Panc1 (cell line): ENCODE measurements at regions not wholly inside any gene's neighbourhood (a gene's known extent, or its start where the extent isn't known, plus 50 kb on each side); places are given as distances from the start of the nearest gene placed in this dataset.

ENCODE experiments used
- CTCF ChIP-seq: fragments of 450-650 bp; IDR thresholded peaks from 2 replicates; pipeline ENCODE4 v1.5.1; 2017; ENCODE audit warnings: mild to moderate bottlenecking
- POLR2AphosphoS5 ChIP-seq: IDR thresholded peaks from 2 replicates; pipeline ENCODE4 v1.6.1; 2012; ENCODE audit warnings: mild to moderate bottlenecking, low read depth, low read length, moderate library complexity
- SIN3A ChIP-seq: IDR thresholded peaks from 2 replicates; pipeline ENCODE4 v1.6.1; 2012; ENCODE audit warnings: low read depth, mild to moderate bottlenecking, low read length, moderate library complexity, borderline replicate concordance; ENCODE audit not compliant: insufficient read depth
- TCF7L2 ChIP-seq: IDR thresholded peaks from 2 replicates; pipeline ENCODE4 v1.6.1; 2011; ENCODE audit warnings: mild to moderate bottlenecking, low read depth, low read length, inconsistent platforms
- TF ChIP-seq, protein P1 (sequence below), 2 experiments: IDR thresholded peaks; 2 replicates each; pipeline ENCODE4 v1.6.1; 2011 to 2012; ENCODE audit warnings: low read depth in 2 of 2, control low read depth in 1 of 2, low read length in 1 of 2, mild to moderate bottlenecking in 1 of 2, moderate library complexity in 1 of 2; ENCODE audit not compliant: insufficient read depth in 1 of 2

GRCh38 chr10:3484306-3485056, 300.5 kb downstream of the KLF6 start:
- TF ChIP-seq CTCF = no peak
- TF ChIP-seq, protein P1, sequence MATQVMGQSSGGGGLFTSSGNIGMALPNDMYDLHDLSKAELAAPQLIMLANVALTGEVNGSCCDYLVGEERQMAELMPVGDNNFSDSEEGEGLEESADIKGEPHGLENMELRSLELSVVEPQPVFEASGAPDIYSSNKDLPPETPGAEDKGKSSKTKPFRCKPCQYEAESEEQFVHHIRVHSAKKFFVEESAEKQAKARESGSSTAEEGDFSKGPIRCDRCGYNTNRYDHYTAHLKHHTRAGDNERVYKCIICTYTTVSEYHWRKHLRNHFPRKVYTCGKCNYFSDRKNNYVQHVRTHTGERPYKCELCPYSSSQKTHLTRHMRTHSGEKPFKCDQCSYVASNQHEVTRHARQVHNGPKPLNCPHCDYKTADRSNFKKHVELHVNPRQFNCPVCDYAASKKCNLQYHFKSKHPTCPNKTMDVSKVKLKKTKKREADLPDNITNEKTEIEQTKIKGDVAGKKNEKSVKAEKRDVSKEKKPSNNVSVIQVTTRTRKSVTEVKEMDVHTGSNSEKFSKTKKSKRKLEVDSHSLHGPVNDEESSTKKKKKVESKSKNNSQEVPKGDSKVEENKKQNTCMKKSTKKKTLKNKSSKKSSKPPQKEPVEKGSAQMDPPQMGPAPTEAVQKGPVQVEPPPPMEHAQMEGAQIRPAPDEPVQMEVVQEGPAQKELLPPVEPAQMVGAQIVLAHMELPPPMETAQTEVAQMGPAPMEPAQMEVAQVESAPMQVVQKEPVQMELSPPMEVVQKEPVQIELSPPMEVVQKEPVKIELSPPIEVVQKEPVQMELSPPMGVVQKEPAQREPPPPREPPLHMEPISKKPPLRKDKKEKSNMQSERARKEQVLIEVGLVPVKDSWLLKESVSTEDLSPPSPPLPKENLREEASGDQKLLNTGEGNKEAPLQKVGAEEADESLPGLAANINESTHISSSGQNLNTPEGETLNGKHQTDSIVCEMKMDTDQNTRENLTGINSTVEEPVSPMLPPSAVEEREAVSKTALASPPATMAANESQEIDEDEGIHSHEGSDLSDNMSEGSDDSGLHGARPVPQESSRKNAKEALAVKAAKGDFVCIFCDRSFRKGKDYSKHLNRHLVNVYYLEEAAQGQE (IDR thresholded peaks at IDR 0.05; ENCODE audit: insufficient read depth in 1 of 2, low read depth in 2 of 2, low read length in 1 of 2) = no peak
- no peak for TF ChIP-seq POLR2AphosphoS5
- TF ChIP-seq SIN3A = no peak
- TF ChIP-seq TCF7L2 = no peak
